Left renal pelvis (tissue), 4 donors: ENCODE measurements at regions not wholly inside any gene's neighbourhood (a gene's known extent, or its start where the extent isn't known, plus 50 kb on each side); places are given as distances from the start of the nearest gene placed in this dataset.

ENCODE experiments used
- DNase-seq, 4 donors: peaks; one replicate each; pipeline ENCODE4 v3.0.0-alpha.2; 2013; ENCODE audit warnings: low read depth in 4 of 4, low spot score in 3 of 4

DNA sequence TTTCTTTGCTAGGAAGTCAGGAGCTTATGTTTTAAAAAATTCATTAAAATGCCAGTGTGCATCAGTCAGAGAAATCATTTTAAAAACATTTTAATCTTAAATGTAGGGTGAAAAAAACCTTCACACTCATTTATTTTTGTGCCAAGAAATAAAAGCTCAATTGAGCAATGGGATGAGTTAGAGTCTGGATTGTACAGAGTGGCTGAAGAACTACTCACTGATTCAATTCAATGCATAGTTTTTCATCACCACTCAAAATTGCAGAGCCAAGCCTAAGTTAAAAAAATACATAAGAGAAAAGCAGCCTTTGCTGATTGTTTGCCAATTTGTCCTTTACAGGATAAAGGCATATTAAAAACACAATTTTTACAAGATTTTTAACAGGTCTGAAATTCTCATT is 168.2 kb upstream of the DMRTA1 start:
- DNase-seq = no peak

DNA sequence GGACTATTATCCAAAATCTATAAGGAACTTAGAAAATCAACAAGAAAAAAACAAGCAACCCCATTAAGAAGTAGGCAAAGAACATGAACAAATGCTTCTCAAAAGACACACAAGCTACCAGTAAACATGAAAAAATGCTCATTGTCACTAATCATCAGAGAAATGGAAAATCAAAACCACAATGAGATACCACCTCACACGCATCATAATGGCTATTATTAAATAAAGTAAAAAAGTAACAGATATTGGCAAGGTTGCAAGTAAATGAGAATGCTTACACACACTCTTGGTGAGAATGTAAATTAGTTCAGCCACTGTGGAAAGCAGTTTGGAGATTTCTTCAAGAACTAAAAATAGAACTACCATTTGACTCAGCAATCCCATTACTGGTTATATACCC is 167.0 kb upstream of the DMRTA1 start:
- DNase-seq = no peak

DNA sequence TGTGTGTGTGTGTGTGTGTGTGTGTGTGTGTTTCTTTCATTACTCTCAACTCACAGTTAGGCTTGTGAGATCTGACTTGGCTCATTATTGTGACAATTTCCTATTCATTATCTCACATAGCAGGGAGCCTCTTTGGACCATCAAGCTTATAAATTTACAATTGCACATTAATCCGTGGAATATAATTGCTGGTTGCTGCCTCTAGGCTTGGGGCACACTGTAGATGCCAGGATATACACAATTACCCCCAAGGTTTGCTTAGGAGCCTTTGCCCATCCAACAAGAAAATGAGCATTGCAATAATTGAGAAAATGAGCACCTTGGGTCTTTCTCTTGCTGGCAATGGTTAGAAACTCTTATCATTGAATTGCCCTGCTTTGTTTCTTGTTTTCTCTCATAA is 161.6 kb upstream of the DMRTA1 start:
- DNase-seq = no peak

DNA sequence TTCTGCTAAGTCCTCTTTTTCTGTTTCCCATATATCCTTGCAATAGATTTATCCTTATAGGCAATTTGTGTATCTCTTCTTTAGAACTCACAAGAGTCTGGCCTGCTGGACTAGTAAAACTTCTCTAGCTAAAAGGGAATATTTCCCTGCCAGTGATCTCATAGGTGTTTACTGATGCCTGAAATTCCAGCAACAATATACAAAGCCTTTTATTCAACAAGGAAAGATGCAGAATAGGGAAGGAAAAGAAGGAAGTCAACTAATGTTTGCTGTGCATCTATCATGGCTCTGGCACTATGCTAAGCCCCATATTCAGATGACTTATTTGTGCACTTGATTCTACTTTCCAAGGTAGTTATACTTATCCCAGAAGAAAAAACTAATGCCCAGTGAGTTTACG is 160.0 kb upstream of the DMRTA1 start:
- DNase-seq = no peak

DNA sequence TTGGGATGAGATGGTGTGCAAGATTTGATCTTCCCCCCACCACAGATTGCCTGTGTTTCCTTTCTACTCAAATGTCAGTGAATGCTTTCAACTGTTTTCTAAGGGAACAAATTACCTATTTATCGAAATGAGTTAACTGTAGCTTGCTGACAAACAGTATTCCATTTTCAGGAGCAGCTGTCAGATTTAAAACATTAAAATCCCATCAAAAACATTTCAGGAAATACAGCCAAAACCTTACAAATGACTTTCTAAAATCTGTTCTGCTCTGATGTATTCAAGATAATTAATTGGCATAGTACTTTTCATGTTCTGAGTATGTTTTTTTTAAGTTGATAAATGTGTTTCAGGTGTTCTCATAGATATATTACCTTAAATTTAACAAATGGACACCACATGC is 158.0 kb upstream of the DMRTA1 start:
- DNase-seq = no peak

DNA sequence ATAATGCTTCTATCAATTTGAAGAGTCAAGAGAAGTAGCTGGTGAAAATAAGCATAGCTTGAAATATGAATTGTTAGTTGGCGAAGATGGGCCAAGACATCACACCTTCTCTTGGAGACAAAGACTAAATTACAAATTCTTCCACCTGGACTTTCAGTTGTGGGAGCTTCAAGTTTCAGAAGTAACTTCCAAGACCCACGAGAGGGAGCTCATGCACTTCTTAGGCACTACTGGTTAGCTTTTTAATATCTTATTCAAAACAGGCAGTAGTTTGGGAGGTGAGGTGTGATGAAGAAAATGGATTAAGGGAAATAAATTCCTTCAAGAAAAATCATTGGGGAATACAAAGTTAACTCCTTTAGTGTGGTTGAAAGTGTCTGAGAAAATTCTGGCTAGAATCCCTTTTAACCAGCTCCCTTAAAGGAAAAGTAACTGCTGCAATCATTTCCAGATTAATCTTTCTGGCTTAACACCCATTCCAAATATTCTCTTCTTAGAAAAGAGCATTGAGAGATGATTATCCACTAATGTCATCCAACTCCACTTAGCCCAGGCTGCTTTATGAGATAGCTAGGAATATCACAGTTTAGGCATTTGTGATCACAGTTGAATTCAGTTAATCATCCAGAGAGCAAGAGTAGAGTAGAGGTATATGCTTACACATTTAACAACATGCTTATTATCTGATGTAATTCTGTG is 139.5 kb upstream of the DMRTA1 start:
- DNase-seq = peak; percentile 14 to 32 (median 19)

DNA sequence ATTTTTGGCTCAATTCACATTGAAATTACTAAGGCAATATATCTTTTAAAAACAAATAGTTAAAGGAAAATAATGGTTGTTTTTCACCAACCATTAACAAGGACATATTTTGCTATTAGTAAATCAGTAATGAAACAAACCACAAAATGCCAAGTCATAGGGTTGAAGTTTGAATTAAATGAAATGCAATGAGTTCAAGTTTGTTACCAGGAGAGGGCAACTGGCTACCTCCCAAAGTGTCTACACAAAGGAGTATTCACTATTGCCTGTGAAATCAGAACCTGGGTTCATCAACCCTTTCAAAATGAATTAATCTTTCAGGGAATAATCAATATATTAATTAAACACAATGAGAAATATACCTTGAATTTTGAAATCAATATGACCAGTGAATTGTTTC is 138.4 kb upstream of the DMRTA1 start:
- no peak for DNase-seq

DNA sequence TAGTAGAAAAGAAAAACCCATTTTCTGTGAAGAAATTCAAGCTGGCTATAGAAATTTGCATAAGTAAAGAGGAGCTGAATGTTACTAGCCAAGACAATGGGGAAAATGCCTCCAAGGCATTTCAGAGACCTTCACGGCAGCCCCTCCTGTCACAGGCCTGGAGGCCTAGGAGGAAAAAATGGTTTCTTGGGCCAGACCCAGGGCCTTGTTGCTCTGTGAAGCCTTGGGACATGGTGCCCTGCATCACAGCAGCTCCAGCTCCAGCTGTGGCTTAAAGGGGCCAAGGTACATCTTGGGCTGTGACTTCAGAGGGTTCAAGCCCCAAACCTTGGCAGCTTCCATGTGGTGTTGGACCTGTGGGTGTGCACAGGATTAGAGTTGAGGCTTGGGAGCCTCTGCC is 130.0 kb upstream of the DMRTA1 start:
- no peak for DNase-seq

DNA sequence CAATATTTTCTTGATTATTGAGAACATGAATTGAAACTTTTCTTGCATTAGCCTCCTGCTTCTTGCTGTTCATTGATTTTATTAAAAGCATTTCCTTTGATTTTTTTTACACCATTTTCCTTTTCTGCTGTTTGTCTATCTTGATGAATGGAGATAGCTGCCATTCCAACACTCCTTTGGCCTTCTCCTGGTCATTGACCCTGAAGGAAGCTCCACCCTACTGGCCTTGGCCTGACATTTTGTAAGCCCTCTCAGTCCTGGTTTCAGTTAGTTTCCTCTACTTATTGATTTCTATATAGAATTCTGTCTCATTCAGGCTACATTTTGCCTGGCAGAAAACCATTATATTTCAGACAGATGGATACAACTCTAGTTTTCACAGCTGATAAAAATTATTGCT is 115.1 kb upstream of the DMRTA1 start:
- DNase-seq = no peak

DNA sequence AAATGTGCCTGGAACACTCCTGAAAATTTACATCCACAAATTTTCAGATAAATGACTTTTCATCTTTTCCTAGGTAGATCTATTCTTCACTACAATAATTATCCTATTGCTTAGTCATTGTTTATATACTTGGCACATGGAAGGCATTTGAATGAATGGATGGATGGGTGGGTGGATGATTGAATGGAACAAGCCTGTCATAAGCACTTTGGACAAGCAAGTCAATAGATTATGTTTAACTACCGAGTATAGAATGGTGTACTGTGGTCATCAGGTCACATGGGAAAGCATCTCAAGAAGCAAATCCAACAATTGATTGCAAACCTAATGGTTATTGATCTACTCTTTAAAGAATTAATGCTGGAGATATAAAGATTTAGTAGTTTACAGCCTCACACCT is 114.4 kb upstream of the DMRTA1 start:
- no peak for DNase-seq

DNA sequence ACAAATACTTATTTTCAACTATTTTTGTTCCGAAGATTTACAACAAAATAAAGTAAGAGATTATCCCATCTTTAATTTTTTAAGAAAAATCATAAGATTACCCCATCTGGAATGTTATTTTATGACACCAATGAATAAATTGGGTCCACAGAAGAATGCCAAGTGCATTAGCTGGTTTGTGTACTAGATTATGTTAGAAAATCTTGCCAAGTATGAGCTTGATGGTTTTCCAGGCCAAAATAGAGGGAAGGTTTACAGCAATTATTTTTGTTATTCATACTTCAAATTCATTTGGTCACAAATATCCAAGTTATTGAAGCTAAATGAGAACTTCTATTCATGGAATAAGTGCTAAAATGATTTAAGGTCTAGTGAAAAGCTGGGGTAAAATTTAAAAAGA is 109.4 kb upstream of the DMRTA1 start:
- DNase-seq = no peak

DNA sequence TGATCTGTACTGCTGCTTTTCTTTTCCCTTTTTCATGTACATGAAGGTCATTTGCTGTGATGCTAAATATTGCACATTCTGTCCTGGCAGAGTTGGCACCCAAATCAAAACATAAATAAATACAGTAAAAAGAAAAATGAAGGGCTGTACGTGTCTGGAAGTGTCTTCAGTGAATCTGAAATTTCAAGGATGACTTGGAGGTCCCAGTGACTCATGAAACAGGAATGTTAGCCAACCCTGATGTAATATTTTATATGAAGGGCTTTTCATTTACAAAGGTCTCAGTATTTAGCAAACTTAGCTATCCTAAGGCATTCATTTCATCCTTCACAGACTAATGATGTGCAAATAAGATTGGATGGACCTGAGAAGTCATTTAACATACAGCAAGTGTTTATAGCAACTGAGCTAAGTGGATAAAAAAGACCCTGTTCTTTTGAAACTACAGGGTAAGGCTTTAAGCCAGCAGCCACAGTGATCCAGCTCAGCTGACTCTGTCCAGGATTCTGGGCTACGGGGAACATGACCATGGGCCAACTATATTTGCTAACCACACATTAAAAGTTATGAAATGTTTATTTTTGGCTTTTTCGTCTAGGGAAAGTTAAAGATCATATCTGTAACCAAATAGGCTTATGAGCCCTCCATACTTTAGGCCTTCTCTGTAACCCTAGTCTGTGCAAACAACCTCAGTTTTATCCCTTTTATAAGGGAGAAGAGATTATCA is 104.0 kb upstream of the DMRTA1 start:
- DNase-seq = no peak

DNA sequence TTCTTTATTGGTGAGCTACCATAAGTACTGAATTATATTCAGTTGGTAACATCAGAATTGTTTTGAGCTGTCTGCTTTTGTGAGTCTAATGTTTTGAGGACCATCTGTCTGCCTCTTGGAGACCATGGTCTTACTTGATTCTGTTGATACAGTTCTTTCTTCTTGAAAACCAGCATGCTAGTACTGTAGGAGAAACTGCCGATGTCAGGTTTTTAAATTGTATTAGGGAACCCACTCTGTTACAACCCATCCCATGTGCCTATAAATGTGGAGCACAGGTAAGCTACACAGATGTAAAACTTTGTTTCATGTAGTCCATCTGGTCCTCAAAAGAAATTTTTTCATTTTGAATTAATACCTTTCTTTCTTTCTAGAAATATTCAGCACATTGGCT is 103.4 kb upstream of the DMRTA1 start:
- no peak for DNase-seq

DNA sequence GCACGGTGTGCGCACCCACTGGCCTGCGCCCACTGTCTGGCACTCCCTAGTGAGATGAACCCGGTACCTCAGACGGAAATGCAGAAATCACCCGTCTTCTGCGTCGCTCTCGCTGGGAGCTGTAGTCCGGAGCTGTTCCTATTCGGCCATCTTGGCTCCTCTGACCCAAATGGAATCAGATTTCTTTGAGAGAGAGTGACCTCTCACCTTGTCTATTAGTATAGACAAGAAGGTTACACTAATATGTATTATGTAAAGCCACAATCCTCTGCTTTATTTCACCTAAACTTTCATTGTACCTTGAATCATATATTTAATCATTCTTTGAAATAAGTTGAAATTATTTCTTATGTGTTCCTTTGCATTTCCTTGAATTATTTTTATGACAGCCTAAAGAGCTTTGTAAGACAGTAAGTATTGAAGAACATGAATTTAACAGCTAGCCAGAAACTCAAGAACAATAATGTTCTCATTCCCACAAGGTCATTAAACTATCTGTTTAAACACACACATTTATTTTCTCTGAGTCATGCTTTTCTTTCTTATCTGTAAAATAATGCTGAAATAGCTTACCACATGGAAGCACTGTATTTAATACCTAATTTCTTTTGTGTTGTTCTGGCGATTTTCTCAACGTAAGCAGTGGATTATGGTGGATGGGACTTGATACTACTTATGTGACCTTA is 91.8 kb upstream of the DMRTA1 start:
- DNase-seq = no peak

DNA sequence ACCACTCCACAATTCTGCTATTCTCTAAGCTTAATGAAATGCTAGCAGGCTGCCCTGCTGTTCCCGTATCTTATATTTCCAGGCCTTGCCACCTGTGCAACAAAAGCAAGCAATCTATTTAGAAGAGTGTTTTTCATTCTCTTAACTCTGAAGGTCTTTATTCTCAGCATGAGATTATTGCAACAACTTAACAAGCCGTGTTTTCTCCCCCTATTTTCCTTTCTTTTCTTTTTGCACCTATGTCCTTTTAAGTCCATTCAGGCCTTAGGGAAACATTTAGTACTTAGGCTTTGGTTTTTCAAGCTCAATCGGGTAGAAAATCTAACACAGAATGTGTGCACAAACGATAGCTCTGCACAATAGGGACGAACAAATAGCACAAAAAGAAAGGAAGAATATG is 89.6 kb upstream of the DMRTA1 start:
- no peak for DNase-seq

DNA sequence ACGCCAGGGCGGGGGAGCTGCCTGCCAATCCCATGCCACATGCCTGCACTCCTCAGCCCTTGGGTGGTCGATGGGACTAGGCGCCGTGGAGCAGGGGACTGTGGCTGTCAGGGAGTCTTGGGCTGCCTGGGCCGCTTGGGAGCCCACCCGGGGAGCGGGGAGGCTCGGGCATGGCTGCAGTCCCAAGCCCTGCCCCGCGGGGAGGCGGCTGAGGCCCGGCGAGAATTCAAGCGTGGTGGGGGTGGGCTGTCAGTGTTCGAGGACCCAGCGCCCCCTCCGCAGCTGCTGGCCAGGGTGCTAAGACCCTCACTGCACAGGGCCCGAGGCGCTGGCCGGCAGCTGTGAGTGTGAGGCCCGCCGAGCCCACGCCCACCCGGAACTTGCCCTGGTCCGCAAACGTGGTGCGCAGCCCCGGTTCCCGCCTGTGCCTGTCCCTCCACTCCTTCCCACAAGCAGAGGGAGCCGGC is 83.2 kb upstream of the DMRTA1 start:
- DNase-seq = no peak

DNA sequence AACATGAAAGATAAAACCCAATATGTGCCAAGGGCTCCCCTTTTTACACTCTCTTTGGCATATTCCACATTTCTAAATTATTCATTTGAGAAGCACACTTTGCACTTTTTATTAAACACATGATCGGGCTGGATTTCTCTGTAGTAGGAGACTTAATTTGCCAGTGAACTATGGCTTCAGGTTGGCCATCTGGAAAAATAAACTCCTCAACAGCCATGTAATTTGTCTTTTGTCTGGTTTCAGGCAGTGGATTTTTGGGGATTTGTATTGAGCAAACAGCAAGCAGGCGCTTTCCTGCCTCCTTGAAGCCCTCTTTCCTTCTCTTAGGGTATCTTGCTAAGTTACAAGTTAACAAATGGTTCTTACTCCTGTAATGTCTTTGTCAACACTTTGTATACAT is 73.0 kb upstream of the DMRTA1 start:
- DNase-seq = no peak

DNA sequence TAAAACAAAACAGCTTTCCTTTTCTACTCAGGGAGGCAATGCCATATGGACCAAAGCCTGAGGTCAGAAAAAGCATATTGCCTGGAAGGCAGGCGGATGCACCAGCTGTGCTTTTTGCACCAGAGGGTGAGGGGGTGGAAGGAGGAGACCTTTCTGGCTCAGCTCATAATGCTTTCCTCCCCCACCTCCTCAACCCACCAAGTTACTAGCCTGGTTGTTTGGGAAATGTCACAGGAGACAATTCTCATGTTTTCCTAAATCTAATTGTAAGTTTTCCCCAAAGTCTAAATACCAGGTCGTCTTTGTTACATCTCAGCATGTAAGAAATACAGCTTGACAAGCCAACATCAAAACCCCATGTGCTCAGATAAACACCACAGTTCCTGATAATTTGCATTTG is 72.6 kb upstream of the DMRTA1 start:
- peak in 1 of 4 donors; percentile 8 for DNase-seq

DNA sequence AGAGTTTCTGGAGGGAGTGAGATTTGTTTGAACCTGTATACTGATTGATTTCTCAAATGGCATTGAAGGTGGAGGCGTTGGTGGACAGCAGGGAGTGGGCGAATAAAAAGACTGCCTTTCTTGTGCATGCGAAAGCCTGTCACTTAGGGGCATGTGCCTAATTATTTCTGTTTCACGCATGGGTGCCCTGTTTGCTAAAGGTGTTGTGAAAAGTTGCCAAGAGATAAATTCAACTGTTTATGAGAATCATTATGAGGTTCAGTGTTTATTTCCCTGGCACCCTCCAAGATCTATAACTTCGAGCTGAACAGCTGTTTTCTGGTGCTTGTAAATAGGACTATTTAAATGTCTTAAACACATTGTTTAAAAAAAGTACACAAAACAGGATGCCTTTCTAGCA is 67.4 kb upstream of the DMRTA1 start:
- no peak for DNase-seq

DNA sequence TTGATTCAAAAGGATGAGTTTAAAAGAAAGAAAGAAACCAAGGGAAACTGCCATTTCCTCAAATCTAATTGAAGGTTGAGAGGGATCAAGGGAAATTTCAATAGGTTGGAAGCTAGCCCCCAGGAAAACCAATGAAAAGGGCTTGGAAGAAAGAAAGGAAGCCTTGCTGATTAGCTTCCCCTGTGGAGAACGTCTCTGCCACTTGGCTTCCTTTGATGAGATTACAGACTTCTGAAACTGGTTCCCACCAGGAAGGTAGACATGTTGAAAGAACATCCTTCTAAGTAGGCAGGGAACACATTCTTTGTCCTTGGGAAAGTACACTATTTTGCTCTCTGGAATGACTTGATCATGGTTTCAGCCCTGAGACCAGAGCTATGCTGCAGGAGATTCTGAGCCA is 65.5 kb upstream of the DMRTA1 start:
- no peak for DNase-seq

DNA sequence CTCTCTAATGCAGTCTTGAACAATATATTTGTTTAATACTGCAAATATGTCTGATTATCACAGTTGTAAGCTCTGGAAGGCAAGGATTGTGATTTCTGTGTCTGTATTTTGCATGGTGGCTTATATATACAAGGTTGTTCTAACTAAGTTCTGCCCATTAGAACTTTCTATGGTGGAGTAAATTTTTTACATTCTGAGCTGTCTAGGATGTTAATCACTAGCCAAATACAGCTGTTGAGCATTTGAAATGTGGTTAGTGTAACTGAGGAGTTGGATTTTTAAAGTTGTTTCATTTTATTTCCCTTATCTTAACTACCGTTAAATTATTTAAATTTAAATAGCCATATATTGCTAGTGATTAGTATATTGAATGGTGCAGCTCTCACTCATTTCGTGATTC is 64.3 kb upstream of the DMRTA1 start:
- no peak for DNase-seq

DNA sequence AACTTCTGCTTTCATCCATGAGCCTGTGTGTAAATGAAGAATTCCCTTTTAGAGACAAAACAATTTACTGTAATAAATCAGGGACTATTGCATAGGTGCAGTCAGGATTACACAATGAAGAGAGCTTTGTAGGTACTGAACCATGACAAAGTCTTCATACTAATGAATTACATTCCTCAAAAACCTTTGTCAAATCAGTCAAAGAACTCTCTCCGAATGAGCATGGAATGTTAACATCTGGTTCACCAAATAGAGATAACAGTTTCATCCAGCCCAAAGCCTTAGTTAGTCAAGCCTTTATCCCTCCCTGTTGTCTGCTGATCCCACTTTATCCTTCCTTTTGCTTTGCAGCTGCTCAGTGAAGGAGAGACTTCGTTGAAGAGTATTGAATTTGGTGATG is 62.9 kb upstream of the DMRTA1 start:
- DNase-seq = no peak
